ENCODE measurements at regions not wholly inside any gene's neighbourhood (a gene's known extent, or its start where the extent isn't known, plus 50 kb on each side); places are given as distances from the start of the nearest gene placed in this dataset.
A peak's percentile ranks its signal among the peaks of the same experiment; 100 is the strongest.
"Not testable (repeated sequence)": the region's sequence is repeated elsewhere in the genome, so short reads cannot be mapped to it uniquely, and the experiment has no call there.

- H3K4ac ChIP-seq (ENCODE audit: low read depth, low read length); H3K18ac ChIP-seq (ENCODE audit: low read length); H4K8ac ChIP-seq (ENCODE audit: low read depth, low read length); H3K4me3 ChIP-seq (ENCODE audit: low read length); H2BK15ac ChIP-seq (replicated peaks; ENCODE audit: low read depth); DNase-seq; H3K79me1 ChIP-seq (ENCODE audit: low read length); H3K27me3 ChIP-seq (ENCODE audit: insufficient read depth, low read length, poor library complexity); H3K23ac ChIP-seq (ENCODE audit: low read length); H3K36me3 ChIP-seq (ENCODE audit: control insufficient read depth, insufficient read depth, low read length); H4K5ac ChIP-seq (ENCODE audit: low read length); H3K4me1 ChIP-seq (ENCODE audit: control insufficient read depth, low read depth, low read length); H2AK5ac ChIP-seq (ENCODE audit: low read length); H3K27ac ChIP-seq (ENCODE audit: low read depth, low read length); H3K9ac ChIP-seq (ENCODE audit: low read length); H3K79me2 ChIP-seq (ENCODE audit: control insufficient read depth, insufficient read depth, low read length); H3K4me2 ChIP-seq (ENCODE audit: low read length); H2BK120ac ChIP-seq (ENCODE audit: low read depth, low read length); H2BK5ac ChIP-seq (ENCODE audit: low read length); H3K56ac ChIP-seq (ENCODE audit: low read length): not testable (repeated sequence)
- WGBS (ENCODE audit: extremely low coverage, insufficient coverage, low lambda C conversion rate) = no CpG with 5 or more reads among the region's 1 CpG
Observed at GRCh38 chr2:111485895-111486294, 365.2 kb downstream of the BCL2L11 start.

DNA sequence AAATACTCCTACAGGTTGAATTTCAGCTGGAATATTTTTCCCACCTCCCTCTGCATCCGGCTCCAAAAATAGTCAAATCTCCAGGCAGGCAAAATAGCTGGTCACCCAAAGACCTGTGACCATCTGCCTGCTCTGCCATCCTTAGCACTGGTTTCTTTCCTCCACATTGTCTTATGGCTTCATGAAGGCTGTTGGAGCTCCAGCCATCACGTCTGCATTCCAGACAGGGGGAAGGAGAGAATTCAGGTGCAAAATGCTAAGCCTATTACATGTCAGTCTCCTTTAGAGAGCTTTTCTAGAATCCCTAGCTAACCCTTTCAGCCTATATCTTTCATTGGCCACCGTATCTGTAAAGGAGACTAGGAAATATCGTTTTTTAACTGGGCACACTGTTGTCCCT is 367.7 kb downstream of the BCL2L11 start:
- H2AK5ac ChIP-seq (ENCODE audit: low read length); H4K8ac ChIP-seq (ENCODE audit: low read depth, low read length); H3K79me1 ChIP-seq (ENCODE audit: low read length); H3K4me2 ChIP-seq (ENCODE audit: low read length); H3K23ac ChIP-seq (ENCODE audit: low read length); H3K4ac ChIP-seq (ENCODE audit: low read depth, low read length); H3K36me3 ChIP-seq (ENCODE audit: control insufficient read depth, insufficient read depth, low read length); H2BK5ac ChIP-seq (ENCODE audit: low read length); H2BK15ac ChIP-seq (replicated peaks; ENCODE audit: low read depth); H3K4me3 ChIP-seq (ENCODE audit: low read length); DNase-seq; H4K5ac ChIP-seq (ENCODE audit: low read length); H3K18ac ChIP-seq (ENCODE audit: low read length); H3K27ac ChIP-seq (ENCODE audit: low read depth, low read length); H3K9ac ChIP-seq (ENCODE audit: low read length); H2BK120ac ChIP-seq (ENCODE audit: low read depth, low read length); H3K79me2 ChIP-seq (ENCODE audit: control insufficient read depth, insufficient read depth, low read length); H3K4me1 ChIP-seq (ENCODE audit: control insufficient read depth, low read depth, low read length); H3K56ac ChIP-seq (ENCODE audit: low read length); H3K27me3 ChIP-seq (ENCODE audit: insufficient read depth, low read length, poor library complexity): not testable (repeated sequence)
- no CpG with 5 or more reads among the region's 4 CpGs for WGBS (ENCODE audit: extremely low coverage, insufficient coverage, low lambda C conversion rate)

DNA sequence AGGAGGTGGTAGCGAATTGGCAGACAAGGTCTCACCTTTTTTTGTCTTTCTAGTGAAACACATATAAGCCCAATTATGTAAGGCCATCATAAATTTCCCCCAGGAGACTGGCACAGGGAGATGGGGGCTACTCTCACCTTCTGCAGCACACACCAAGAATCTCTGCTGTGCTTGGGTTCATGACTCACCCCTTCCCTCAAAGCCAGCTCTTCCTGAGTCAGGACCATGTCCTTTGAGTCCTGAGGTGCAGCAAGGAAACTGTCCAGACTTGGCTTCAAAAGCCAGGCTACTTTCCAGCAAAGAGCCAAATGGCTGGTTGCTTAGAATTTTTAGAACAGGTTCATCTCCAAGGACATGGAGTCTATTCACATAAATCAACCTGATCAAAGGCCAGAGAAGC is 368.7 kb downstream of the BCL2L11 start:
- H3K4me1 ChIP-seq (ENCODE audit: control insufficient read depth, low read depth, low read length); H2BK120ac ChIP-seq (ENCODE audit: low read depth, low read length); H3K4me2 ChIP-seq (ENCODE audit: low read length); H3K4ac ChIP-seq (ENCODE audit: low read depth, low read length); H3K27ac ChIP-seq (ENCODE audit: low read depth, low read length); H3K9ac ChIP-seq (ENCODE audit: low read length); H4K5ac ChIP-seq (ENCODE audit: low read length); H3K4me3 ChIP-seq (ENCODE audit: low read length); H3K36me3 ChIP-seq (ENCODE audit: control insufficient read depth, insufficient read depth, low read length); H3K79me1 ChIP-seq (ENCODE audit: low read length); H3K79me2 ChIP-seq (ENCODE audit: control insufficient read depth, insufficient read depth, low read length); H2BK15ac ChIP-seq (replicated peaks; ENCODE audit: low read depth); H3K27me3 ChIP-seq (ENCODE audit: insufficient read depth, low read length, poor library complexity); H3K56ac ChIP-seq (ENCODE audit: low read length); H2BK5ac ChIP-seq (ENCODE audit: low read length); DNase-seq; H3K23ac ChIP-seq (ENCODE audit: low read length); H3K18ac ChIP-seq (ENCODE audit: low read length); H2AK5ac ChIP-seq (ENCODE audit: low read length); H4K8ac ChIP-seq (ENCODE audit: low read depth, low read length): not testable (repeated sequence)
- WGBS (ENCODE audit: extremely low coverage, insufficient coverage, low lambda C conversion rate) = no CpG with 5 or more reads among the region's 1 CpG

- not testable (repeated sequence) for H3K79me2 ChIP-seq (ENCODE audit: control insufficient read depth, insufficient read depth, low read length); H3K4me3 ChIP-seq (ENCODE audit: low read length); H3K27ac ChIP-seq (ENCODE audit: low read depth, low read length); H3K23ac ChIP-seq (ENCODE audit: low read length); H3K27me3 ChIP-seq (ENCODE audit: insufficient read depth, low read length, poor library complexity); H4K8ac ChIP-seq (ENCODE audit: low read depth, low read length); H3K4ac ChIP-seq (ENCODE audit: low read depth, low read length); H3K9ac ChIP-seq (ENCODE audit: low read length); H3K18ac ChIP-seq (ENCODE audit: low read length); H2BK5ac ChIP-seq (ENCODE audit: low read length); H3K79me1 ChIP-seq (ENCODE audit: low read length); DNase-seq; H2AK5ac ChIP-seq (ENCODE audit: low read length); H2BK15ac ChIP-seq (replicated peaks; ENCODE audit: low read depth); H3K4me2 ChIP-seq (ENCODE audit: low read length); H3K36me3 ChIP-seq (ENCODE audit: control insufficient read depth, insufficient read depth, low read length); H4K5ac ChIP-seq (ENCODE audit: low read length); H3K56ac ChIP-seq (ENCODE audit: low read length); H3K4me1 ChIP-seq (ENCODE audit: control insufficient read depth, low read depth, low read length); H2BK120ac ChIP-seq (ENCODE audit: low read depth, low read length)
- no CpG with 5 or more reads among the region's 3 CpGs for WGBS (ENCODE audit: extremely low coverage, insufficient coverage, low lambda C conversion rate)
Observed at GRCh38 chr2:111491181-111491580, 370.5 kb downstream of the BCL2L11 start.

- not testable (repeated sequence) for H3K36me3 ChIP-seq (ENCODE audit: control insufficient read depth, insufficient read depth, low read length); H3K23ac ChIP-seq (ENCODE audit: low read length); H3K56ac ChIP-seq (ENCODE audit: low read length); H4K8ac ChIP-seq (ENCODE audit: low read depth, low read length); H3K9ac ChIP-seq (ENCODE audit: low read length); H2BK120ac ChIP-seq (ENCODE audit: low read depth, low read length); H3K4me1 ChIP-seq (ENCODE audit: control insufficient read depth, low read depth, low read length); H3K27me3 ChIP-seq (ENCODE audit: insufficient read depth, low read length, poor library complexity); H2BK15ac ChIP-seq (replicated peaks; ENCODE audit: low read depth); DNase-seq; H3K4me3 ChIP-seq (ENCODE audit: low read length); H2BK5ac ChIP-seq (ENCODE audit: low read length); H3K79me2 ChIP-seq (ENCODE audit: control insufficient read depth, insufficient read depth, low read length); H3K79me1 ChIP-seq (ENCODE audit: low read length); H3K4ac ChIP-seq (ENCODE audit: low read depth, low read length); H4K5ac ChIP-seq (ENCODE audit: low read length); H3K4me2 ChIP-seq (ENCODE audit: low read length); H3K27ac ChIP-seq (ENCODE audit: low read depth, low read length); H2AK5ac ChIP-seq (ENCODE audit: low read length); H3K18ac ChIP-seq (ENCODE audit: low read length)
- no CpG with 5 or more reads among the region's 4 CpGs for WGBS (ENCODE audit: extremely low coverage, insufficient coverage, low lambda C conversion rate)
Observed at GRCh38 chr2:111491614-111492013, 370.9 kb downstream of the BCL2L11 start.

DNA sequence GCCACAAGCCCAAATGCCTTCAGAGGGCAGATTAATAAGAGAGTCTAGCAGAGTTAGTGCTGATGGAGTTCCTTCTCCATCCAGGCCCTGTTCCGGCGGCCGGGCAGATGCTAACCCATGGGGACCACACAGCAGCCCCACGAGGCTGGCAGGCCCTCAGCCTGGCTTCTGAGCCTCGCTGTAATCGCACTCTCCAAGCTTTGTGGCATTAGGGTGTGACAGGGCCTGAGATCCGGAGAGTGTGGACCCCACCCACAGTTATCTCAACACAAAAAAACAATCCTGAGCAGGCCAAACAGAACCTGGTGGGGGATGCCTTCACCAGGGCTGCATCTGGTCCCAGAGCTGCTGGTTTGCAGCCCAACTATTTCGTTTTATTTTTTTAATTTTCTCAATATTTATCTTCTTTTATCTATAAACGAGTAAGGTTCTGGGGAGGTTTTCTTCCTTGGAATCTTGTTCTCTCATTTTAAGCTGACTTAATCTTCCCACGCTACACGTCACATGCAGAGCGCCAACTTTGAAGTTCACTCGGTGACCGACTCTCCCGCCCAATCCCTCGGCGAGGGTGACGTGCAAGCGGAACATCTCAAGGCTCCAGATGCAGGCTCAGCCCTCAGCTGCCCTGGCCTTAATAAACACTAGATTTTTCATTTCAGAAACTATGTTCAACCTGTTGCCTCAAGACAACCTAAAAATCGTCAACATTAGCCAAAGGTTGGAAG is 372.4 kb downstream of the BCL2L11 start:
- not testable (repeated sequence) for H2BK15ac ChIP-seq (replicated peaks; ENCODE audit: low read depth); H2BK120ac ChIP-seq (ENCODE audit: low read depth, low read length); H3K27ac ChIP-seq (ENCODE audit: low read depth, low read length); H4K8ac ChIP-seq (ENCODE audit: low read depth, low read length); H3K56ac ChIP-seq (ENCODE audit: low read length); H3K18ac ChIP-seq (ENCODE audit: low read length); H3K4me3 ChIP-seq (ENCODE audit: low read length); H3K36me3 ChIP-seq (ENCODE audit: control insufficient read depth, insufficient read depth, low read length); H3K23ac ChIP-seq (ENCODE audit: low read length); H2BK5ac ChIP-seq (ENCODE audit: low read length); DNase-seq; H4K5ac ChIP-seq (ENCODE audit: low read length); H2AK5ac ChIP-seq (ENCODE audit: low read length); H3K79me1 ChIP-seq (ENCODE audit: low read length); H3K79me2 ChIP-seq (ENCODE audit: control insufficient read depth, insufficient read depth, low read length); H3K4me2 ChIP-seq (ENCODE audit: low read length); H3K4me1 ChIP-seq (ENCODE audit: control insufficient read depth, low read depth, low read length); H3K27me3 ChIP-seq (ENCODE audit: insufficient read depth, low read length, poor library complexity); H3K9ac ChIP-seq (ENCODE audit: low read length)
- WGBS (ENCODE audit: extremely low coverage, insufficient coverage, low lambda C conversion rate) = no CpG with 5 or more reads among the region's 20 CpGs
- H3K4ac ChIP-seq (ENCODE audit: low read depth, low read length) = peak overlapping the region; percentile 31
